Natural killer cell (primary cell): ENCODE measurements at regions not wholly inside any gene's neighbourhood (a gene's known extent, or its start where the extent isn't known, plus 50 kb on each side); places are given as distances from the start of the nearest gene placed in this dataset.

Experiments used
- ATAC-seq, 3 donors: fragments of 150-1000 bp in 2 of 3; fragments of 200-7000 bp in 1 of 3; cut with Tn5 transposase; 1 replicate in 1 of 3; 2 replicates in 2 of 3; pipeline ENCODE4 v1.10.0; 2021; ENCODE audit warnings: mild to moderate bottlenecking in 2 of 3, moderate library complexity in 2 of 3
- DNase-seq, 2 donors: peaks; one replicate each; pipeline versions ENCODE4 v3.0.0 to v3.0.0-alpha.2; 2013 to 2021; ENCODE audit warnings: mixed read lengths in 1 of 2
- H3K27ac ChIP-seq: one replicate; pipeline ENCODE4 v1.5.1; 2013; ENCODE audit warnings: mild to moderate bottlenecking, low read length
- H3K27me3 ChIP-seq: one replicate; pipeline ENCODE4 v1.6.1; 2013; ENCODE audit warnings: low read length; ENCODE audit not compliant: control insufficient read depth, insufficient read depth
- H3K36me3 ChIP-seq: one replicate; pipeline ENCODE4 v1.6.1; 2013; ENCODE audit warnings: low read length; ENCODE audit not compliant: control insufficient read depth, insufficient read depth
- H3K4me1 ChIP-seq: one replicate; pipeline ENCODE4 v1.6.1; 2013; ENCODE audit warnings: low read length; ENCODE audit not compliant: control insufficient read depth, insufficient read depth
- H3K4me3 ChIP-seq: one replicate; pipeline ENCODE4 v1.5.1; 2013; ENCODE audit warnings: low read length
- H3K9me3 ChIP-seq: one replicate; pipeline ENCODE4 v1.6.1; 2013; ENCODE audit warnings: low read length; ENCODE audit not compliant: control insufficient read depth, insufficient read depth
- H3K27ac Mint-ChIP-seq, 2 donors: one replicate each; pipeline ENCODE4 v1.8.0; 2022; ENCODE audit warnings: mild to moderate bottlenecking in 2 of 2, mixed read lengths in 2 of 2, moderate library complexity in 1 of 2
- H3K27me3 Mint-ChIP-seq, 2 donors: one replicate each; pipeline ENCODE4 v1.8.0; 2022; ENCODE audit warnings: low read depth in 2 of 2, mixed read lengths in 2 of 2
- H3K36me3 Mint-ChIP-seq: one replicate; pipeline ENCODE4 v1.8.0; 2022; ENCODE audit warnings: mixed read lengths
- H3K4me1 Mint-ChIP-seq, 2 donors: one replicate each; pipeline ENCODE4 v1.8.0; 2022; ENCODE audit warnings: mixed read lengths in 2 of 2
- H3K4me3 Mint-ChIP-seq: one replicate; pipeline ENCODE4 v1.8.0; 2022; ENCODE audit warnings: mild to moderate bottlenecking, moderate library complexity, mixed read lengths
- H3K9me3 Mint-ChIP-seq, 2 donors: one replicate each; pipeline ENCODE4 v1.8.0; 2022; ENCODE audit warnings: mixed read lengths in 2 of 2
- WGBS: methylation state at CpG from one replicate; pipeline ENCODE4 v1.1.7; 2013; ENCODE audit warnings: missing lambda C conversion rate; ENCODE audit not compliant: insufficient coverage; 5-methylcytosine and 5-hydroxymethylcytosine counted together
- intact Hi-C: fragments of 100-400 bp; cut with micrococcal nuclease; formaldehyde crosslinking; loops from one replicate; pipeline ENCODE4 v1.14.2; 2022
- TF ChIP-seq, protein P1 (sequence below): fragments of 200-600 bp; IDR thresholded peaks from one replicate; pipeline ENCODE4 v1.8.0; 2022; ENCODE audit warnings: antibody characterized with exemption

DNA sequence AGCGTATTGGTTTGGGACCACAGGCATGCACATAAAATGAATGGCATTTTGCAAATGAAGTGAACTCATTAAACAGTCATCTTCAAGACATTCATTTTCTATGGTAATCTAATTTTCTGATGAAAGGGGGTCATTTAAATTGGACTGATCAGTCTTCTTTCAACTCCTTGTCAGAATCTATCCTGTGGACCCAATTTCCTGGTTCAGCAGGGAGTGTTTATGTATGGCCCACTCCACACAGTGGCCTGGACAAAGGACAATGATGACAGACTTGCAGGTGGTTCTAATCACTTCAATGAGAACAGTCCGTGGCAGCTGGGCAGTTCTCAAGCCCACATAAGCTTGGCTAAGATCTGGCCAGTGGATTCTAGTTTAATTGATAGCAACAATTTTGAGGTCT, 448.1 kb downstream of the DCDC2C start:
- H3K27ac Mint-ChIP-seq, result no peak overlapping the region
- H3K4me1 Mint-ChIP-seq, result no peaks in the 10 kb centered on the region
- DNase-seq (no peak), ATAC-seq (no peak)
- H3K36me3 ChIP-seq, result no peaks in the 10 kb centered on the region
- H3K4me1 ChIP-seq, result no peaks in the 10 kb centered on the region
- 89% methylated on average over 2 of the region's 2 CpGs for WGBS
- no peaks in the 10 kb centered on the region for H3K27me3 Mint-ChIP-seq
- H3K27ac ChIP-seq, result no peak overlapping the region
- H3K9me3 ChIP-seq, result no peaks in the 10 kb centered on the region
- TF ChIP-seq, protein P1, sequence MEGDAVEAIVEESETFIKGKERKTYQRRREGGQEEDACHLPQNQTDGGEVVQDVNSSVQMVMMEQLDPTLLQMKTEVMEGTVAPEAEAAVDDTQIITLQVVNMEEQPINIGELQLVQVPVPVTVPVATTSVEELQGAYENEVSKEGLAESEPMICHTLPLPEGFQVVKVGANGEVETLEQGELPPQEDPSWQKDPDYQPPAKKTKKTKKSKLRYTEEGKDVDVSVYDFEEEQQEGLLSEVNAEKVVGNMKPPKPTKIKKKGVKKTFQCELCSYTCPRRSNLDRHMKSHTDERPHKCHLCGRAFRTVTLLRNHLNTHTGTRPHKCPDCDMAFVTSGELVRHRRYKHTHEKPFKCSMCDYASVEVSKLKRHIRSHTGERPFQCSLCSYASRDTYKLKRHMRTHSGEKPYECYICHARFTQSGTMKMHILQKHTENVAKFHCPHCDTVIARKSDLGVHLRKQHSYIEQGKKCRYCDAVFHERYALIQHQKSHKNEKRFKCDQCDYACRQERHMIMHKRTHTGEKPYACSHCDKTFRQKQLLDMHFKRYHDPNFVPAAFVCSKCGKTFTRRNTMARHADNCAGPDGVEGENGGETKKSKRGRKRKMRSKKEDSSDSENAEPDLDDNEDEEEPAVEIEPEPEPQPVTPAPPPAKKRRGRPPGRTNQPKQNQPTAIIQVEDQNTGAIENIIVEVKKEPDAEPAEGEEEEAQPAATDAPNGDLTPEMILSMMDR, result no peak
- no peaks in the 10 kb centered on the region for H3K27me3 ChIP-seq
- intact Hi-C loops, result no loop called here
- no peak overlapping the region for H3K4me3 Mint-ChIP-seq
- peaks cover 14 to 16% of the 10 kb centered on the region in 2 donors for H3K9me3 Mint-ChIP-seq
- no peak overlapping the region for H3K4me3 ChIP-seq
- no peaks in the 10 kb centered on the region for H3K36me3 Mint-ChIP-seq

DNA sequence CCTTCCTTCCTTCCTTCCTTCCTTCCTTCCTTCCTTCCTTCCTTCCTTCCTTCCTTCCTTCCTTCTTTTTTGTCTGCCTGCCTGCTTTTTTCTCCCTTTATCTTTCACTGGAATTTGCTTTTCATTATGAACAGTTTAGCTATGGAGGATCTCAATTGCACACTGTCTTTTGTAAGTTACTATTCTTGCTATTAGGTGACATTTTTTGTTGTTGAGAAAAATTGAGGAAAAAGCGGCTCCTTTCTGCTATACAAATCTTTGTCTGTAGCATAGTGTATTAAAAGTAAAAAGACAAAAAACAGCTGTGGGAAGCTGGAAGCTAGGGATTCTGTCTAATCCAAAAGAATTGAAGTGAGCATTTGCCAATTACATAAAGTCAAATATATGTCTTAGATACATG, 448.7 kb downstream of the DCDC2C start:
- 90% methylated on average over 1 of the region's 1 CpG for WGBS
- Mint-ChIP-seq H3K9me3 (peaks cover 15 to 16% of the 10 kb centered on the region in 2 donors), H3K36me3 (no peaks in the 10 kb centered on the region), H3K27ac (no peak overlapping the region), H3K27me3 (no peaks in the 10 kb centered on the region), H3K4me1 (no peaks in the 10 kb centered on the region), H3K4me3 (no peak overlapping the region)
- no peaks in the 10 kb centered on the region for H3K9me3 ChIP-seq
- TF ChIP-seq, protein P1, result no peak
- H3K4me3 ChIP-seq, result no peak overlapping the region
- H3K4me1 ChIP-seq, result no peaks in the 10 kb centered on the region
- DNase-seq, result no peak
- H3K36me3 ChIP-seq, result no peaks in the 10 kb centered on the region
- no peak overlapping the region for H3K27ac ChIP-seq
- no peaks in the 10 kb centered on the region for H3K27me3 ChIP-seq
- ATAC-seq, result no peak
- intact Hi-C loops, result no loop called here

DNA sequence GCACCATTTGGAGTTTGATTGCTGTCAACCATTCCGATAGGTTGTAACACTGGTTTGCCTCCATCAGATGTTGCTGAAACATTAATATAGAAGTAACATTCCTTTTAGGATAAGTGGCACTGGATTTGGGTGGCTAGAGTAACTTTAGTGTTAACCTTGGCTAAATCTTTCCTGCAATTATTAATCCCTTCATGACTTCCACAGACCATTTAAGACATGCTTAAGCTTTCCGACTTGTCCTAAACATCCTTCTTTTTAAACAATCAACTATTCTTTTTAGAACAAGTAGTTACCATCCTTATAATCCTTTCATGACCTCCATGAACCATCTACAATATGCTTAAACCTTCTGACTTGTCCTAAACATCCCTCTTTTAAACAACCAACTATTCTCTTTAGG, 465.5 kb downstream of the DCDC2C start:
- intact Hi-C loops, result no loop called here
- Histone ChIP-seq H3K27me3 (no peaks in the 10 kb centered on the region), H3K27ac (no peak overlapping the region), H3K4me3 (no peak overlapping the region), H3K36me3 (no peaks in the 10 kb centered on the region), H3K4me1 (no peaks in the 10 kb centered on the region), H3K9me3 (peaks cover 17% of the 10 kb centered on the region)
- Mint-ChIP-seq H3K4me3 (no peak overlapping the region), H3K27ac (no peak overlapping the region), H3K36me3 (peaks cover 5% of the 10 kb centered on the region), H3K4me1 (no peaks in the 10 kb centered on the region), H3K27me3 (no peaks in the 10 kb centered on the region), H3K9me3 (peaks cover 10 to 14% of the 10 kb centered on the region in 2 donors)
- ATAC-seq, result no peak
- TF ChIP-seq, protein P1, result no peak
- 93% methylated on average over 1 of the region's 2 CpGs for WGBS
- DNase-seq, result no peak

DNA sequence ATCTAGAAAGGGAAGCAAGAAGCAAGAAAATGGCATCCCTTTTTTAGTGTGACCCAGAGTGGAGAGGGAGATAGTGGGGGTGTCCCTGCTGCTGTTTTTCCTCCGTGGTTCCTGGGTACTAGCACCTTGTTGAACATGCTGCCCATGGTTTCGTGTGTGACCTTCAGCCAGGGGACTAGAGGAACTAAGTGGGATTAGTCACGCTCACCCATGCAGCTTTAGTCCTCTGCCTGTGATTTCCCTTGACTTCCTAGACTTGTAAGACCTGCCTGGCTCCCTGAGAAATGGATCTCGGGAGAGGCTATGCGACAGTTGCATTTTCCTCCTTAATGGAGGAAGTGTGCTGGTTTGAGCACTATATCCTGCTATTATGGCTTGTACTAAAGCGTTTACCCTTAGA, 471.4 kb downstream of the DCDC2C start:
- Mint-ChIP-seq H3K4me3 (no peak overlapping the region), H3K27me3 (no peaks in the 10 kb centered on the region), H3K36me3 (peaks cover 10% of the 10 kb centered on the region), H3K4me1 (no peaks in the 10 kb centered on the region), H3K27ac (no peak overlapping the region), H3K9me3 (peaks cover 10 to 30% of the 10 kb centered on the region in 2 donors)
- no peaks in the 10 kb centered on the region for H3K27me3 ChIP-seq
- no peaks in the 10 kb centered on the region for H3K36me3 ChIP-seq
- ATAC-seq, result no peak
- DNase-seq, result no peak
- no peak overlapping the region for H3K4me3 ChIP-seq
- H3K27ac ChIP-seq, result no peak overlapping the region
- 71% methylated on average over 3 of the region's 6 CpGs for WGBS
- intact Hi-C loops, result no loop called here
- TF ChIP-seq, protein P1, result no peak
- H3K9me3 ChIP-seq, result peaks cover 38% of the 10 kb centered on the region
- no peaks in the 10 kb centered on the region for H3K4me1 ChIP-seq
